ENCODE measurements at regions not wholly inside any gene's neighbourhood (a gene's known extent, or its start where the extent isn't known, plus 50 kb on each side); places are given as distances from the start of the nearest gene placed in this dataset.

- DNase-seq (ENCODE audit: extremely low read depth, low read depth): no peak
- no peak for TF ChIP-seq CTCF (IDR thresholded peaks at IDR 0.05; ENCODE audit: low read depth, low read length)
Measured at GRCh38 chr2:2560374-2561015, 229.4 kb upstream of the MYT1L start.

GRCh38 chr2:2558476-2558875, 227.4 kb upstream of the MYT1L start:
- no peak for DNase-seq (ENCODE audit: extremely low read depth, low read depth)
- TF ChIP-seq CTCF (IDR thresholded peaks at IDR 0.05; ENCODE audit: low read depth, low read length): no peak

DNA sequence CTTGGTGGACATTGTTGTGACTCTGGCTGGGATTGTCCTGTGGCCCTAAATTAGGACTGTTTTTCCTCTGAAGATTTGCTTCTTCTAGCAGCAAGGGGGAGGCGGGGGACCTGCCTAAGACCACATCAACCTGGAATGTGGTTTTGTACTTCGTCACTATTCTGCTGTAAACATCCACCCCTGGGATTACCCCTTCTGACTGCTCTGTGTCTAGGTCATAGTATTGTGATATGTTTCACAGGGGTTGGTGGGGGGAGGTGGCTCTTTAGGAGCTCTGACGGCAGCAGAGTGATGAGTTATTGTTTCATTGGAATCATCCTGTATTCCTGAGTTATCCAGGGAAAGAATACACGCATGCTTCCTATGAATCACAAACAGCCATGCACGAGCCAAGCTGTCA, 226.4 kb upstream of the MYT1L start:
- no peak for TF ChIP-seq CTCF (IDR thresholded peaks at IDR 0.05; ENCODE audit: low read depth, low read length)
- DNase-seq (ENCODE audit: extremely low read depth, low read depth): no peak

DNA sequence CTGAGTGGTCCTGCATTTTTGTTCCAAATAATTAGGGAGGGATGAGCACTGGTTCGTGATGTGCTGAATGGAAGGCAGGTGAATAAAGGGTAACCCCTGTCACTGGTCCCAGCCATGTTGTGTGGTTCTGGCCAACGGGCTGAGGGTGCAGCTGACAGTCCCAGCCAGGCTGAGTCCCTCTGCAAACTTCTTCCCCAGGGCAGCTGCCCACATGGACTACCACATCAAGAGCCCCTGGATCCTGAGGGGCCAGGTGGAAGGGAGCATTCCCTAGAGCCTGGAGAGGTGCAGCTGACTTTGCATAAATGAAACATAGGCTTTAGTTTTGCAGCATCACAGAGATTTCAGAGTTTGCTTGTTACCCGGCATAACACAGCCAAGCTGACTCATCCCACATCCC, 219.8 kb upstream of the MYT1L start:
- DNase-seq (ENCODE audit: extremely low read depth, low read depth): no peak
- no peak for TF ChIP-seq CTCF (IDR thresholded peaks at IDR 0.05; ENCODE audit: low read depth, low read length)

- TF ChIP-seq CTCF (IDR thresholded peaks at IDR 0.05; ENCODE audit: low read depth, low read length): no peak
Measured at GRCh38 chr2:2547911-2548310, 216.8 kb upstream of the MYT1L start.

DNA sequence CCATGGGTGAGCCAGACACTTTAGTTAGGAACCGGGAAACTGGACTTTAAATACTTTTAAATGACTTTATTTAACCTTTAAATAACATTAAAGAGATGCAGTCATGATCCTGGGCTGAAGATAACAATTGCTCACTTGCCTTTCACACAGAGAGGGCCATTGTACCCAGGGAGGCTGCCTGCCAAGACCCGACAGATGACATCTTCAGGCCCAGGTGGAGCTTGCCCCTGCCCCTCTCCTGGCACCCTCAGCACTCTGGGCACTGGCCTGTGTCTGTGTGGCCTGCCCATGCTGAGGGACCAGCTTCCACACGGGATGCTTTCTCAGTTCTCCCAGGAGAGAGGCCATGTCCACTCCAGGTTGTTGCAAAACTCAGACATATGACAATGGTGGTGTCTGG, 216.4 kb upstream of the MYT1L start:
- no peak for DNase-seq (ENCODE audit: extremely low read depth, low read depth)
- no peak for TF ChIP-seq CTCF (IDR thresholded peaks at IDR 0.05; ENCODE audit: low read depth, low read length)

More at GRCh38 chr2:2547911-2548310, 216.8 kb upstream of the MYT1L start:
- DNase-seq (ENCODE audit: extremely low read depth, low read depth): no peak

- TF ChIP-seq CTCF (IDR thresholded peaks at IDR 0.05; ENCODE audit: low read depth, low read length): no peak
- no peak for DNase-seq (ENCODE audit: extremely low read depth, low read depth)
Measured at GRCh38 chr2:2546046-2546445, 215.0 kb upstream of the MYT1L start.

Measured in AG09319 (cell line).